HEK293 (cell line): ENCODE measurements at regions not wholly inside any gene's neighbourhood (a gene's known extent, or its start where the extent isn't known, plus 50 kb on each side); places are given as distances from the start of the nearest gene placed in this dataset.

Experiments used
- CTCF ChIP-seq: fragments of 450-650 bp; formaldehyde crosslinking; IDR thresholded peaks from 2 replicates; pipeline ENCODE4 v1.5.1; 2016; ENCODE audit warnings: missing biosample characterization, missing genetic modification characterization
- MZF1 ChIP-seq: fragments of 450-650 bp; formaldehyde crosslinking; IDR thresholded peaks from 2 replicates; pipeline ENCODE4 v1.5.1; 2017; ENCODE audit warnings: missing biosample characterization, missing genetic modification characterization, borderline replicate concordance
- REST ChIP-seq: fragments of 450-650 bp; formaldehyde crosslinking; IDR thresholded peaks from 2 replicates; pipeline ENCODE4 v1.5.1; 2016; ENCODE audit warnings: missing biosample characterization, missing genetic modification characterization
- ZNF138 ChIP-seq: fragments of 450-650 bp; formaldehyde crosslinking; IDR thresholded peaks from 2 replicates; pipeline ENCODE4 v1.5.1; 2016; ENCODE audit warnings: missing biosample characterization, missing genetic modification characterization, borderline replicate concordance
- ZNF202 ChIP-seq: fragments of 450-650 bp; formaldehyde crosslinking; IDR thresholded peaks from 2 replicates; pipeline ENCODE4 v1.5.1; 2016; ENCODE audit warnings: missing biosample characterization, missing genetic modification characterization, borderline replicate concordance
- ZNF221 ChIP-seq: fragments of 450-650 bp; formaldehyde crosslinking; IDR thresholded peaks from 2 replicates; pipeline ENCODE4 v1.5.1; 2017; ENCODE audit warnings: missing biosample characterization, missing genetic modification characterization, borderline replicate concordance
- ZNF274 ChIP-seq, 2 experiments: fragments of 200-500 bp in 1 of 2; fragments of 450-650 bp in 1 of 2; sonication (Bioruptor generic) in 1 of 2; formaldehyde crosslinking in 1 of 2; IDR thresholded peaks; 2 replicates each; pipeline versions ENCODE4 v1.5.1 to v1.6.1; 2014 to 2016; ENCODE audit warnings: borderline replicate concordance in 1 of 2, inconsistent platforms in 1 of 2, low read length in 1 of 2, missing biosample characterization in 1 of 2, missing genetic modification characterization in 1 of 2
- ZNF311 ChIP-seq: fragments of 450-650 bp; formaldehyde crosslinking; IDR thresholded peaks from 2 replicates; pipeline ENCODE4 v1.5.1; 2017; ENCODE audit warnings: missing biosample characterization, missing genetic modification characterization, borderline replicate concordance
- ZNF324 ChIP-seq: fragments of 450-650 bp; formaldehyde crosslinking; IDR thresholded peaks from 2 replicates; pipeline ENCODE4 v1.5.1; 2016; ENCODE audit warnings: missing biosample characterization, missing genetic modification characterization
- ZNF423 ChIP-seq: fragments of 450-650 bp; formaldehyde crosslinking; IDR thresholded peaks from 2 replicates; pipeline ENCODE4 v1.5.1; 2016; ENCODE audit warnings: missing biosample characterization, missing genetic modification characterization
- ZNF670 ChIP-seq: fragments of 450-650 bp; formaldehyde crosslinking; IDR thresholded peaks from 2 replicates; pipeline ENCODE4 v1.5.1; 2016; ENCODE audit warnings: missing biosample characterization, missing genetic modification characterization, low read depth
- ZSCAN5A ChIP-seq: fragments of 450-650 bp; formaldehyde crosslinking; IDR thresholded peaks from 2 replicates; pipeline ENCODE4 v1.5.1; 2016; ENCODE audit warnings: missing biosample characterization, missing genetic modification characterization

- TF ChIP-seq CTCF (tag by site-specific recombination), result no peak
- no peak for TF ChIP-seq ZSCAN5A (tag by site-specific recombination)
- TF ChIP-seq ZNF221 (tag by site-specific recombination), result no peak
- TF ChIP-seq ZNF202 (tag by site-specific recombination), result no peak
- no peak for TF ChIP-seq ZNF423
- TF ChIP-seq MZF1 (tag by site-specific recombination), result no peak
- no peak for TF ChIP-seq ZNF670 (tag by site-specific recombination)
- TF ChIP-seq ZNF274 (IDR thresholded peaks at IDR 0.05; ENCODE audit: low read length), result no peak
- no peak for TF ChIP-seq ZNF274 (tag by site-specific recombination; IDR thresholded peaks at IDR 0.05; ENCODE audit: borderline replicate concordance)
- TF ChIP-seq REST, result no peak
- no peak for TF ChIP-seq ZNF138 (tag by site-specific recombination)
- no peak for TF ChIP-seq ZNF311
- TF ChIP-seq ZNF324 (tag by site-specific recombination), result no peak
These were observed 794.5 kb upstream of the CDH9 start for GRCh38 chr5:27832886-27833285.
